Naive thymus-derived CD4-positive, alpha-beta T cell (primary cell): ENCODE measurements at regions not wholly inside any gene's neighbourhood (a gene's known extent, or its start where the extent isn't known, plus 50 kb on each side); places are given as distances from the start of the nearest gene placed in this dataset.

Source experiments
- ATAC-seq: fragments of 150-1000 bp; cut with Tn5 transposase; 2 replicates; pipeline ENCODE4 v1.10.0; 2021; ENCODE audit warnings: mild to moderate bottlenecking, moderate library complexity
- CTCF ChIA-PET: fragments of 350-600 bp; sonication (Branson Sonifier 250); formaldehyde crosslinking; loops from one replicate; lab custom pipeline; 2021; ENCODE audit warnings: antibody characterized with exemption; lab: Charles Lee
- POLR2A ChIA-PET: fragments of 350-600 bp; sonication (Branson Sonifier 250); formaldehyde crosslinking; loops from one replicate; lab custom pipeline; 2021; ENCODE audit warnings: antibody characterized with exemption, inconsistent platforms; lab: Charles Lee
- DNase-seq, 9 donors: peaks; one replicate each; pipeline versions ENCODE4 v3.0.0 to v3.0.0-alpha.2; 2020 to 2022; ENCODE audit warnings: mixed read lengths in 1 of 9
- H3K27ac ChIP-seq: one replicate; pipeline ENCODE4 v1.7.0; 2013; ENCODE audit warnings: mild to moderate bottlenecking, low read depth, low read length, moderate library complexity
- H3K27me3 ChIP-seq, 2 donors: one replicate each; pipeline ENCODE4 v1.7.0; 2013; ENCODE audit warnings: low read length in 2 of 2, mild to moderate bottlenecking in 2 of 2, moderate library complexity in 2 of 2; ENCODE audit not compliant: control insufficient read depth in 2 of 2, insufficient read depth in 2 of 2
- H3K36me3 ChIP-seq, 3 experiments: 1 replicate in 2 of 3; 2 replicates in 1 of 3; pipeline ENCODE4 v1.7.0; 2013; ENCODE audit warnings: low read length in 3 of 3, mild to moderate bottlenecking in 3 of 3, moderate library complexity in 1 of 3; ENCODE audit not compliant: insufficient read depth in 3 of 3, control insufficient read depth in 2 of 3
- H3K4me1 ChIP-seq, 2 donors: one replicate each; pipeline ENCODE4 v1.7.0; 2013; ENCODE audit warnings: low read length in 2 of 2, mild to moderate bottlenecking in 2 of 2, moderate library complexity in 1 of 2; ENCODE audit not compliant: control insufficient read depth in 2 of 2, insufficient read depth in 2 of 2
- H3K4me3 ChIP-seq: 2 replicates; pipeline ENCODE4 v1.7.0; 2013; ENCODE audit warnings: mild to moderate bottlenecking, low read length
- H3K9me3 ChIP-seq, 3 experiments: 1 replicate in 2 of 3; 2 replicates in 1 of 3; pipeline ENCODE4 v1.7.0; 2013; ENCODE audit warnings: low read length in 3 of 3; ENCODE audit not compliant: control insufficient read depth in 2 of 3
- H3K27ac Mint-ChIP-seq, 9 donors: one replicate each; pipeline ENCODE4 v1.8.0; 2020 to 2022; ENCODE audit warnings: mixed read lengths in 9 of 9, mild to moderate bottlenecking in 8 of 9, moderate library complexity in 5 of 9, inconsistent platforms in 2 of 9
- H3K27me3 Mint-ChIP-seq, 5 donors: one replicate each; pipeline ENCODE4 v1.8.0; 2021 to 2022; ENCODE audit warnings: mixed read lengths in 5 of 5, mild to moderate bottlenecking in 1 of 5
- H3K36me3 Mint-ChIP-seq, 5 donors: one replicate each; pipeline ENCODE4 v1.8.0; 2020 to 2022; ENCODE audit warnings: mixed read lengths in 5 of 5, mild to moderate bottlenecking in 3 of 5, inconsistent platforms in 1 of 5
- H3K4me1 Mint-ChIP-seq, 7 donors: one replicate each; pipeline ENCODE4 v1.8.0; 2020 to 2022; ENCODE audit warnings: mixed read lengths in 7 of 7, mild to moderate bottlenecking in 3 of 7, inconsistent platforms in 1 of 7
- H3K4me3 Mint-ChIP-seq, 10 donors: one replicate each; pipeline ENCODE4 v1.8.0; 2020 to 2022; ENCODE audit warnings: mild to moderate bottlenecking in 10 of 10, mixed read lengths in 10 of 10, moderate library complexity in 6 of 10, inconsistent platforms in 2 of 10
- H3K9me3 Mint-ChIP-seq, 11 donors: one replicate each; pipeline ENCODE4 v1.8.0; 2020 to 2022; ENCODE audit warnings: mixed read lengths in 11 of 11, mild to moderate bottlenecking in 4 of 11, inconsistent platforms in 1 of 11, moderate library complexity in 1 of 11
- intact Hi-C, 2 donors: fragments of 100-400 bp; cut with micrococcal nuclease; formaldehyde crosslinking; loops; one replicate each; pipeline ENCODE4 v1.15.1; 2023

- POLR2A ChIA-PET: no interaction called here
- DNase-seq (no peak), ATAC-seq (no peak)
- H3K4me1 Mint-ChIP-seq: no peaks in the 10 kb centered on the region
- CTCF ChIA-PET: no interaction called here
- Histone ChIP-seq H3K4me3 (no peak overlapping the region), H3K4me1 (no peaks in the 10 kb centered on the region), H3K27me3 (no peaks in the 10 kb centered on the region), H3K36me3 (no peaks in the 10 kb centered on the region), H3K9me3 (no peaks in the 10 kb centered on the region), H3K27ac (no peak overlapping the region)
- H3K36me3 Mint-ChIP-seq: peaks cover 0 to 3% (median 0%) of the 10 kb centered on the region in 5 donors
- no peak overlapping the region for H3K27ac Mint-ChIP-seq
- H3K4me3 Mint-ChIP-seq: no peak overlapping the region
- H3K9me3 Mint-ChIP-seq: peaks cover 0 to 12% (median 2%) of the 10 kb centered on the region in 11 donors
- intact Hi-C loops: no loop called here
- peaks cover 0 to 13% (median 0%) of the 10 kb centered on the region in 5 donors for H3K27me3 Mint-ChIP-seq
Measured at GRCh38 chr18:37634516-37634915, 68.9 kb upstream of the CELF4 start.

DNA sequence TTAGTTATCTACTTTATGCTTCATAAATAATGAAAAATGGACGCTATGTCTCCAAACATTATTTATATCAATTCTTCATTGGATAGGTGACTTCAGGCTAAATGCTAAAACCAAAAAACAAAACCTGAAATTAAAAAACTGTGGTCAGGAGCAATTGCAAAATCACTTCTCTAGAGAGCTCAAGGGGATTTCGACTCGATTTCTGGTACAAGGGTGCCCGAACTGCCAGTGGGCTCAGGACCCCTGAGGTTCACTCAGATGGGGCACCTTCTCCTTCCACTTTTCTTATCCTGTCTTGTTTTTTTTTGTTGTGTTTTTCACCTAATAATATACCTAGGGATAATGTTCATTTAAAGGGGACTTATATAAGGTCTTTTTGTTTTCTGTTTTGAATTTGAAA, 65.8 kb upstream of the CELF4 start:
- no peaks in the 10 kb centered on the region for H3K36me3 ChIP-seq
- H3K4me3 ChIP-seq: no peak overlapping the region
- H3K9me3 ChIP-seq: no peaks in the 10 kb centered on the region
- DNase-seq: no peak
- Mint-ChIP-seq H3K4me1 (no peaks in the 10 kb centered on the region), H3K4me3 (no peak overlapping the region), H3K36me3 (no peaks in the 10 kb centered on the region), H3K27ac (no peak overlapping the region), H3K27me3 (peaks cover 0 to 10% (median 0%) of the 10 kb centered on the region in 5 donors), H3K9me3 (peaks cover 0 to 13% (median 0%) of the 10 kb centered on the region in 11 donors)
- H3K27ac ChIP-seq: no peak overlapping the region
- no peaks in the 10 kb centered on the region for H3K4me1 ChIP-seq
- POLR2A ChIA-PET: no interaction called here
- intact Hi-C loops: no loop called here
- no peaks in the 10 kb centered on the region for H3K27me3 ChIP-seq
- CTCF ChIA-PET: no interaction called here
- ATAC-seq: no peak

GRCh38 chr18:37630334-37630733, 64.7 kb upstream of the CELF4 start:
- Histone ChIP-seq H3K36me3 (no peaks in the 10 kb centered on the region), H3K27ac (no peak overlapping the region), H3K9me3 (no peaks in the 10 kb centered on the region), H3K4me1 (no peaks in the 10 kb centered on the region), H3K27me3 (no peaks in the 10 kb centered on the region), H3K4me3 (no peak overlapping the region)
- Mint-ChIP-seq H3K36me3 (no peaks in the 10 kb centered on the region), H3K4me1 (no peaks in the 10 kb centered on the region), H3K27me3 (peaks cover 0 to 11% (median 0%) of the 10 kb centered on the region in 5 donors), H3K4me3 (no peak overlapping the region), H3K9me3 (peaks cover 0 to 13% (median 0%) of the 10 kb centered on the region in 11 donors), H3K27ac (no peak overlapping the region)
- DNase-seq (no peak), ATAC-seq (no peak)
- ChIA-PET POLR2A (no interaction called here), CTCF (no interaction called here)
- intact Hi-C loops: no loop called here

DNA sequence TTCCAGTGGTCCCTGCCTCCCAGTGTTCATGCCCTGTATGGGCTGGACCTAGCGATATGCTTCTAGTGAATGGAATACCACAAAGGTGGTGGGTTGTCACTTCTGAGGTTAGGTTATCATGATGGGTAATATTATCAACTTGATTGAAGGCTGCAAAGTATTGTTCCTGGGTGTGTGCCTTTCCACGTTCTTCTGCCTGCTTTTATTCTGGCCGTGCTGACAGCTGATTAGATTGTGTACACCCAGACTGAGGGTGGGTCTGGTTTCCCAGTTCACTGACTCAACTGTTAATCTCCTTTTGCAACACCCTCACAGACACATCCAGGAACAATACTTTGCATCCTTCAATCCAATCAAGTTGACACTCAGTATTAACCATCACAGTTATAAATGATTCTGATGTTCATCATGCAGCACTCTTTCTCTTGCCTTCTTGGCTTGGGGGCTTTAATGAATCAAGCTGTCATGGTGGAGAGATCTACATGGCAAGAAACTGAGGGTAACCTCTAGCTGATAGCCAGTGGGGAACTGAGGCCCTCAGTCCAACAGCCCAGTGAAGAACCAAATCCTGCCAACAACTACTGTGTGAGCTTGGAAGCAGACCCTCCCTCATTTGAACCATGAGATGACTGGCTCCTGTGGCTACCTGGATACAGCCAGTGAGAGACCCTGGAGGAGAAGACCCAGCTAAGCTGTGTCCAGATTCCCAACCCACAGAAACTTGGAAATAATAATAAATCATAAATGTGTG, 63.0 kb upstream of the CELF4 start:
- no peak for DNase-seq
- Histone ChIP-seq H3K9me3 (no peaks in the 10 kb centered on the region), H3K4me3 (no peak overlapping the region), H3K27ac (no peak overlapping the region), H3K36me3 (no peaks in the 10 kb centered on the region), H3K27me3 (no peaks in the 10 kb centered on the region), H3K4me1 (no peaks in the 10 kb centered on the region)
- Mint-ChIP-seq H3K27me3 (peaks cover 0 to 18% (median 7%) of the 10 kb centered on the region in 5 donors), H3K36me3 (peaks cover 0 to 3% (median 0%) of the 10 kb centered on the region in 5 donors), H3K9me3 (peaks cover 0 to 15% (median 0%) of the 10 kb centered on the region in 11 donors), H3K4me1 (no peaks in the 10 kb centered on the region), H3K27ac (no peak overlapping the region), H3K4me3 (no peak overlapping the region)
- no peak for ATAC-seq
- intact Hi-C loops: no loop called here
- CTCF ChIA-PET: no interaction called here
- POLR2A ChIA-PET: no interaction called here

DNA sequence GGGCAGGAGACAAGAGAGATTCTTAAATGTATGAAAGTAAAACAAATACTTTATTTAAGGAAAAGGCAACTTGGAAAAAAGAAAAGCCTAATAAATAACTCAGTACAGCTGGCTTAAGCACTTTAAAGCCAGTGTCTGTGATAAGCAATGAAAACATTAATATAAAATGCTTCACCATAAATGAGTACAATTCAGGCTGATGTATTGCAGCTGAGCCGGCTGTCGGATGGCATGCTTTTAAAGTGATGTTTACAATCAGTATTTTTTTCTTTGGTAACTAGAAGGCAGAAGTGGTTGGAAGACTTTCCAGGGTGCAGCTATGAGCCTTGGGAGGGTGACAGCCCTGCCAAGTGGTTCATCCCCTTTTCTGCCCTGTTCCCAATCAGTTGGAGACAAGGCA, 58.7 kb upstream of the CELF4 start:
- Histone ChIP-seq H3K9me3 (no peaks in the 10 kb centered on the region), H3K4me3 (no peak overlapping the region), H3K4me1 (no peaks in the 10 kb centered on the region), H3K27ac (no peak overlapping the region), H3K27me3 (no peaks in the 10 kb centered on the region), H3K36me3 (no peaks in the 10 kb centered on the region)
- H3K4me3 Mint-ChIP-seq: no peak overlapping the region
- POLR2A ChIA-PET: no interaction called here
- peaks cover 0 to 21% (median 0%) of the 10 kb centered on the region in 11 donors for H3K9me3 Mint-ChIP-seq
- peaks cover 0 to 5% (median 0%) of the 10 kb centered on the region in 5 donors for H3K36me3 Mint-ChIP-seq
- H3K27ac Mint-ChIP-seq: no peak overlapping the region
- DNase-seq (no peak), ATAC-seq (no peak)
- peaks cover 0 to 11% (median 4%) of the 10 kb centered on the region in 5 donors for H3K27me3 Mint-ChIP-seq
- no peaks in the 10 kb centered on the region for H3K4me1 Mint-ChIP-seq
- CTCF ChIA-PET: no interaction called here
- intact Hi-C loops: no loop called here

GRCh38 chr18:37619964-37620363, 54.4 kb upstream of the CELF4 start:
- Histone ChIP-seq H3K36me3 (no peaks in the 10 kb centered on the region), H3K4me3 (no peak overlapping the region), H3K4me1 (no peaks in the 10 kb centered on the region), H3K9me3 (no peaks in the 10 kb centered on the region), H3K27me3 (no peaks in the 10 kb centered on the region), H3K27ac (no peak overlapping the region)
- Mint-ChIP-seq H3K9me3 (peaks cover 0 to 20% (median 2%) of the 10 kb centered on the region in 11 donors), H3K4me3 (no peak overlapping the region), H3K27me3 (peaks cover 0 to 7% (median 0%) of the 10 kb centered on the region in 5 donors), H3K4me1 (no peaks in the 10 kb centered on the region), H3K36me3 (peaks cover 0 to 5% (median 0%) of the 10 kb centered on the region in 5 donors), H3K27ac (peak overlapping the region in 1 of 9 donors; percentile 44)
- ATAC-seq: no peak
- CTCF ChIA-PET: no interaction called here
- POLR2A ChIA-PET: no interaction called here
- no peak for DNase-seq
- intact Hi-C loops: no loop called here

DNA sequence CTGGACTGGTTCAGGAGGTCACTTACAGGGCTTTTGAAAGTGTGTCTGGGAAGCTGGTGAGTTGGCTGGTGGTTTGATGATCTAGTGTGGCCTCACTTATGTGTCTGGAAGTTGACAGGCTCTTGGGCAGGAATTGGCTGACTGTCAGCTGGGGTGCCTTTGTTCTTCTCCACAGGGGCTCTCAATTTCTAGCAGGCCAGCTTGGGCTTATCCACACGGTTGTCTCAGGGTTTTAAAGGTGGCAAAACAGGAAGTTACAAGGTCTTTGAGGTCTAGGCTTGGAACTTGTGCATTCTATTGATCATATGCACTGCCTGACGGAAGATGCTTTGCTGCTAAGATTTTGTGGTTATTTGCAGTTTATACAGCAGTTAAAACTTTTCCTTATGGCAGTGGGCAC, 52.0 kb upstream of the CELF4 start:
- Mint-ChIP-seq H3K27me3 (peaks cover 0 to 4% (median 0%) of the 10 kb centered on the region in 5 donors), H3K27ac (no peak overlapping the region), H3K4me1 (no peaks in the 10 kb centered on the region)

More for the DNA sequence above, 52.0 kb upstream of the CELF4 start:
- Histone ChIP-seq H3K9me3 (no peaks in the 10 kb centered on the region), H3K4me1 (no peaks in the 10 kb centered on the region), H3K27ac (no peak overlapping the region), H3K27me3 (no peaks in the 10 kb centered on the region), H3K36me3 (no peaks in the 10 kb centered on the region), H3K4me3 (no peak overlapping the region)
- Mint-ChIP-seq H3K9me3 (peaks cover 0 to 10% (median 2%) of the 10 kb centered on the region in 11 donors), H3K36me3 (no peaks in the 10 kb centered on the region), H3K4me3 (no peak overlapping the region)
- ChIA-PET POLR2A (no interaction called here), CTCF (no interaction called here)
- ATAC-seq: no peak
- intact Hi-C loops: no loop called here
- no peak for DNase-seq
